SK-N-MC (cell line): ENCODE measurements at regions not wholly inside any gene's neighbourhood (a gene's known extent, or its start where the extent isn't known, plus 50 kb on each side); places are given as distances from the start of the nearest gene placed in this dataset.
A peak's percentile ranks its signal among the peaks of the same experiment; 100 is the strongest.
"Not testable (repeated sequence)": the region's sequence is repeated elsewhere in the genome, so short reads cannot be mapped to it uniquely, and the experiment has no call there.

Source experiments
- DNase-seq: peaks from one replicate; pipeline ENCODE4 v3.0.0-alpha.2; 2011; ENCODE audit warnings: low read depth, low spot score
- H3K27ac ChIP-seq: fragments of 200-600 bp; sonication (generic); 2 replicates; pipeline ENCODE4 v1.5.1; 2016; ENCODE audit warnings: mixed run types
- H3K36me3 ChIP-seq: fragments of 200-600 bp; sonication (generic); 2 replicates; pipeline ENCODE4 v1.6.1; 2017; ENCODE audit warnings: antibody characterized with exemption, low read length, mixed read lengths; ENCODE audit not compliant: insufficient read depth
- H3K4me3 ChIP-seq: fragments of 200-600 bp; sonication (generic); 2 replicates; pipeline ENCODE4 v1.5.1; 2016
- H3K9ac ChIP-seq: fragments of 200-600 bp; sonication (generic); 2 replicates; pipeline ENCODE4 v1.8.0; 2017; ENCODE audit warnings: mixed run types, mixed read lengths; ENCODE audit not compliant: insufficient read length
- H3K9me3 ChIP-seq: fragments of 200-600 bp; sonication (generic); 2 replicates; pipeline ENCODE4 v1.6.1; 2017; ENCODE audit warnings: low read depth, mild to moderate bottlenecking, antibody characterized with exemption, low read length, moderate library complexity, mixed read lengths
- EZH2 ChIP-seq: fragments of 200-600 bp; sonication (generic); IDR thresholded peaks from one replicate; pipeline ENCODE4 v1.6.1; 2017; ENCODE audit warnings: antibody characterized with exemption
- FOXP2 ChIP-seq: optimal IDR thresholded peaks from 2 replicates; pipeline ENCODE3; 2011; ENCODE audit warnings: mild to moderate bottlenecking, moderate library complexity; ENCODE audit not compliant: insufficient read depth; ENCODE audit errors: extremely low read length, control extremely low read depth
- POLR2AphosphoS5 ChIP-seq: IDR thresholded peaks from 2 replicates; pipeline ENCODE4 v1.6.1; 2012; ENCODE audit warnings: mild to moderate bottlenecking, low read depth, low read length, borderline replicate concordance

DNA sequence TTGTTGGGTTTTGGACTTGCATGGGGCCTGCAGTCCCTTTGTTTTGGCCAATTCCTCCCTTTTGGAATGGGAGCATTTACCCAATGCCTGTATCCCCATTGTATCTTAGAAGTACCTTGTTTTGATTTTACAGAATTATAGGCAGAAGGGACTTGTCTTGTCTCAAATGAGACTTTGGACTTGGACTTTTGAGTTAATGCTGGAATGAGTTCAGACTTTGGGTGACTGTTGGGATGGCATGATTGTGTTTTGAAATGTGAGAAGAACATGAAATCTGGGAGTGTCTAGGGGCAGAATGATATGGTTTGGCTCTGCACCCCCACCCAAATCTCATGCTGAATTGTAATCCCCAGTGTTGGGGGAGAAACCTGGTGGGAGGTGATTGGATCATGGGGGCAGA is 76.8 kb upstream of the MKI67 start:
- no peaks in the 10 kb centered on the region for H3K36me3 ChIP-seq

DNA sequence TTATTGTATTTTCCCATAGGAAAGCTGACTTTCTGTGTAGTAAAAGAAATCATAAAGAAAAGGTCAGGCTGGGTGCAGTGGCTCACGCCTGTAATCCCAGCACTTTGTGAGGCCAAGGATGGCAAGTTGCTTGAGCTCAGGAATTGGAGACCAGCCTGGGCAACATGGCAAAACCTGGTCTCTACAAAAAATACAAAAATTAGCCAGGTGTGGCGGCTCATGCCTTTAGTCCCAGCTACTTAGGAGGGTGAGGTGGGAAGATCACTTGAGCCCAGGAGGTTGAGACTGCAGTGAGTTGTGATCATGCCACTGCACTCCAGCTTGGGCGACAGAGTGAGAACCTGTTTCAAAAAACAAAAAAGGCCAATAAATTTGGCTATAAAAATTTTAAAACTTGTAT is 79.4 kb upstream of the MKI67 start:
- not testable (repeated sequence) for H3K9me3 ChIP-seq, H3K4me3 ChIP-seq, DNase-seq, H3K27ac ChIP-seq, H3K9ac ChIP-seq, H3K36me3 ChIP-seq

More for the DNA sequence above, 76.8 kb upstream of the MKI67 start:
- Histone ChIP-seq H3K9ac (no peak overlapping the region), H3K27ac (no peak overlapping the region), H3K9me3 (no peaks in the 10 kb centered on the region), H3K4me3 (no peak overlapping the region)
- TF ChIP-seq EZH2 (no peak), POLR2AphosphoS5 (no peak), FOXP2 (no peak)
- no peak for DNase-seq

DNA sequence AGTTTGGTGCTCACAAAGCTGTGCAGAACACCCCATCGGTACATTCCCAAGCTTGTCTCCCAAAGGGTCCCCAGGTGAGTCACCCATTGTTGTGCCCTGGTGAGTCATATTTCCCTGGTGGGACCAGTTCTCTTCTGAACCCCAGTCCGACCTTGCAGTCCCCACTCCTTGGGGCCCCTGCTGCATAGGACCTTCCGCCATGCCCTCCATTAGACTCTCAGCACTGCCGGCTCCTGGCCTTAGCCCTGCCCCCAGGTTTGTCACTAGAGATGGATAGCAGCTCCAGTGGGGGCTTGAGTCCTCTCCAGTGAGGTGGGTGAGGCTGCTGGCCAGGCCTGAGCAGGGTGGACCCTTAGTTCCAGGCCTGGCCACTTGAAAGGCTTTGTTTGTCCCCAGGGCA is 80.5 kb upstream of the MKI67 start:
- no peaks in the 10 kb centered on the region for H3K9me3 ChIP-seq
- H3K27ac ChIP-seq = no peak overlapping the region
- no peak for DNase-seq
- H3K9ac ChIP-seq = no peak overlapping the region
- no peaks in the 10 kb centered on the region for H3K36me3 ChIP-seq
- H3K4me3 ChIP-seq = no peak overlapping the region
- no peak for TF ChIP-seq FOXP2
- no peak for TF ChIP-seq POLR2AphosphoS5
- TF ChIP-seq EZH2 = no peak

DNA sequence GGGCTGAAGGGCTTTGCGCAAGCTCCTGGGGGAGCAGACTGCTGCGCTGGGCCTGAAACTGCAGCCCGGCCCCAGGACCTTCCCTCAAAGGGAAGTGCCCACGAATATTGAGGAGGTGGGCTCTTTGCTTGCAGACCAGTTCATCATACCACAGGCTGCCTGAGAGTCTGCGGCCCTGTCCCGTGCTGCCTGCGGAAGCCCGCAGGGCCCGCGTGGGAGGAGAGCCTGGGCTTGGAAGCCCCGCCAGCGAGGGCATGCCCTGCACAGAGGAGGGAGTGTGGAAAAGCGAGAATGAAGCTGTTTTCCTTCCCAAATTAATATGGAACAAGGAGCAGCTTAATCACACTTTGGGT is 83.6 kb upstream of the MKI67 start:
- Histone ChIP-seq H3K36me3 (no peaks in the 10 kb centered on the region), H3K4me3 (peak overlapping the region; percentile 74)
- no peak for TF ChIP-seq POLR2AphosphoS5
- no peak for TF ChIP-seq FOXP2
- TF ChIP-seq EZH2 = no peak

DNA sequence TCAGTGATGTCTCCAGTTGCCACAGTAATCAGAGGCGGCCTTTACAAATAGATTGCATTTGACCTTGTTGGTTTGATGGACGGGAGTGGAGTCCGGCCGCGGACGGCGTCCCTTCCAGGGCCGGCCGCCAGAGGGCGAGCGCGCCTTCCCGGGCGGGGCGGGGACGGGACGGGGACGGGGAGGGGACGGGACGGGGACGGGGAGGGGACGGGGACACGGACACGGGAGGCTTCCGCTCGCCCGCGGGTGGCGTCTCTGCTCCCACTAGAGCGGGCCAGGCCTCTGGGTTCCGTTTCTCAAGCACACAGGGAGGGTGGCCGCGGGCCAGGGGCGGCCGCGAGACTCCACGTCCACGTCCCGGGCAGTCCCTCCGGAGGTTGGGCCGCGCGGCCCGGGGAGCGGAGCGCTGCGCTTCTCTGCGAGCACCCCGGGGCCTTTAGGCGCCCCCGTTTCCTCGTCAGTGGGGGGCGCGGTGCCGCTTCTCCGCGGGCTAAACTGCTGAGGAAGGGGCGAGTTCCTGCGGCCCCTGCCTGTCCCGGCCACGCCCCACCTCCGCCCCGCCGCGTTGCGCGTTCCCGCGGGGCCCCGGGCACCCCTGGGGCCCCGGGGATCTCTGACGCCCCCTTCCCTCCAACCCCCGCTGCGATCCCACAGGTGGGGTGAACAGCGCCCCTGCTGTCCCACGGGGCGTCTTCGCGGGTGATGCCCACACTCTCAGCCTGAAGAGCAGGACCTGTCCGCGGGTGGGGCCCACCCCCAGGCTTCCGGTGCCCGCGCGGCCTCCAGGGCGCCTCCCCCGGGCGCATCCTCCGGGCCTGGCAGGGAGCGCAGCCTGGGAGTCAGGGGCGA is 84.2 kb upstream of the MKI67 start:
- TF ChIP-seq EZH2 (no peak), POLR2AphosphoS5 (no peak), FOXP2 (no peak)
- no peak for DNase-seq
- Histone ChIP-seq H3K4me3 (peak overlapping the region; percentile 74), H3K9me3 (no peaks in the 10 kb centered on the region), H3K9ac (peak overlapping the region; percentile 59), H3K27ac (no peak overlapping the region), H3K36me3 (no peaks in the 10 kb centered on the region)

More for the DNA sequence above, 83.6 kb upstream of the MKI67 start:
- no peak for DNase-seq
- no peak overlapping the region for H3K27ac ChIP-seq
- no peaks in the 10 kb centered on the region for H3K9me3 ChIP-seq
- H3K9ac ChIP-seq = no peak overlapping the region

DNA sequence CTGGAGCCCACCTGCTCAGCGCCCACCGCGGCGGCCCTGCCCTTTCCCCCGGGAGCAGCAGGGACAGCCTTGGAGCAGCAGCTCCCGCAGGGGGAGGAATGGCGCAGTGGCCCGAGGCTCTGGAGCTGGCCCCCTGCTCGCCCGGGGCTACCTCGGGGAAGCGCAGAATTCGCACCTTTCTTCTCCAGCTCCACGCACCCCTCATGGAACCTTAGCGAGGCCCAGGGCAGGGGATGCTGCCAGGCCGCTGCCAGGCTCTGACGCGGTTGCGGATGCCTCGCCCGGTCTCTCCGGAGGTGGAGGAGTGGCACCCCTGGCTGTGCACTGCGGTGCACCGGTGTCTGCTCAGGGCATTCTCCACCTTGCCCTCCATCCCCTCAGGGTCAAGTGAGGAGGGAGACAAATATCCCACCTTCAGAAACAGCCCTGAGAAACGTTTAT is 84.9 kb upstream of the MKI67 start:
- no peak overlapping the region for H3K4me3 ChIP-seq
- no peak for TF ChIP-seq FOXP2
- TF ChIP-seq POLR2AphosphoS5 = no peak
- TF ChIP-seq EZH2 = no peak
- no peak overlapping the region for H3K9ac ChIP-seq
- H3K9me3 ChIP-seq = no peaks in the 10 kb centered on the region
- H3K36me3 ChIP-seq = no peaks in the 10 kb centered on the region
- DNase-seq = no peak
- H3K27ac ChIP-seq = no peak overlapping the region

DNA sequence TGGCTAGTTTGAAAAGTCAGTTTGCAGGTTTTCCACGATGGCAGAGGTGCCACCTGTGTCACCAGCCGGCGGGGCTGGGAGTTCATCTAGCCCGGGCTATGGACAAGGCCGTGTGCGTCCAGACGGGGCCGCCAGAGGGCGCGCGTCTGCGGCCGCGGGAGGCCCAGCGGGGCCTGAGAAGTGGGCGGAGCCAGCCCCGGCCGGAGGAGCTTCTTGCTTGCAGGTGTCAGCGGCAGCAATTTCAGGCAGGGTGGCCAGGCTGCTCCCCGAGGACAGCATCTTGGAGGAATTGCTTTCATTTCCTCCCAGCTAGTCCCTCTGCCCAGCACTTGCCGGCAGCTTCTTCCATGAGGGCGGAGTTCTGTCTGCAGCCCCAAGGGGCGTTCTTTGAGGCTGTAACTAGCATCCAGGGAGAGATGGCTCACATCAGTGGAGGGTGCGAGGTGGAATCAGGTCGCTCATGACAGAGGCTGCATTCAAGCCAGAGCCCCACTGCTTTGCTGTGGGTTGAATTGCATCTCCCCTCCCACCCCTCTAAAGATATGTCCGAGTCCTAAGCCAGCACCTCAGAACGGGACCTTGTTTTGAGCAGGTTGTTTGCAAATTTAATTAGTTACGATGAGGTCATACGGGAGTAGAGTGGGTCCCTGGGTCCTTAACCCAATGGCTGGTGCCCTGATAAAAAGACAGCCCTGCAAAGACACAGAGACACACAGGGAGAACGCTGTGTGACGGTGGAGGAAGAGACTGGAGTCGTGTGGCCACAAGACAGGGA is 85.9 kb upstream of the MKI67 start:
- TF ChIP-seq FOXP2 = no peak
- no peak for TF ChIP-seq POLR2AphosphoS5
- TF ChIP-seq EZH2 = no peak
- H3K9ac ChIP-seq = no peak overlapping the region
- no peak for DNase-seq
- no peak overlapping the region for H3K27ac ChIP-seq
- H3K36me3 ChIP-seq = no peaks in the 10 kb centered on the region
- H3K4me3 ChIP-seq = peak overlapping the region; percentile 69
- H3K9me3 ChIP-seq = no peaks in the 10 kb centered on the region

DNA sequence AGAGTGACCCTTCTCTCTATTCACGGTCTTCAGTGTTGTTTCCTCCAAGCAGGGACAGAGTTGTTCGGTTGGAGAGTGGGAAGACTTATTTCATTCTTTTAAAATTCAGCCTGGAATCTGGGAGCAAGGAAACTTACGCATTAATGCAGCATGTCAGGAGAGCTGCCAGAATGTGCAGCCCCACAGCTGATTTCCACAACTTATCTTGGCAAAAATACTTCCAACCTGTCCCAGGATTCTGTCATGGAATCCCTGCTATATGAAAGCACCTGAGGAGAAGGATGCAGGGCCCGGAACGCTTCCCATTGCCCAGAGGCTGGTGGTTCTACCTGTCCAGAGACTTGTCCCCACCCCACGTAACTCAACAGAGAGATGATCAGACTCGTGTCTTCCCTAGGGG is 86.9 kb upstream of the MKI67 start:
- H3K36me3 ChIP-seq = no peaks in the 10 kb centered on the region
- H3K9ac ChIP-seq = no peak overlapping the region
- no peak overlapping the region for H3K27ac ChIP-seq
- DNase-seq = no peak
- TF ChIP-seq POLR2AphosphoS5 (no peak), FOXP2 (no peak), EZH2 (no peak)
- H3K9me3 ChIP-seq = no peaks in the 10 kb centered on the region
- H3K4me3 ChIP-seq = no peak overlapping the region
